SU-DHL-6 (cell line): ENCODE measurements at regions not wholly inside any gene's neighbourhood (a gene's known extent, or its start where the extent isn't known, plus 50 kb on each side); places are given as distances from the start of the nearest gene placed in this dataset.

ENCODE experiments used
- H2AFZ ChIP-seq: fragments of 200-600 bp; sonication (generic); 2 replicates; pipeline ENCODE4 v1.6.1; 2014; ENCODE audit warnings: low read depth, mild to moderate bottlenecking, moderate library complexity, mixed read lengths, antibody characterized with exemption, low read length; ENCODE audit not compliant: severe bottlenecking
- H3F3A ChIP-seq: fragments of 200-600 bp; shearing (Covaris generic); 2 replicates; pipeline ENCODE4 v1.6.0; 2016; ENCODE audit warnings: antibody characterized with exemption, mild to moderate bottlenecking; ENCODE audit not compliant: insufficient read depth
- H3K27ac ChIP-seq: fragments of 200-600 bp; sonication (generic); 2 replicates; pipeline ENCODE4 v1.5.1; 2016; ENCODE audit warnings: low read depth, mild to moderate bottlenecking, low read length, moderate library complexity, mixed read lengths
- H3K27me3 ChIP-seq: fragments of 200-600 bp; sonication (generic), shearing (Covaris generic); 2 replicates; pipeline ENCODE4 v1.6.0; 2014; ENCODE audit warnings: mild to moderate bottlenecking, low read length
- H3K36me3 ChIP-seq: fragments of 200-600 bp; sonication (generic); 2 replicates; pipeline ENCODE4 v1.6.1; 2014; ENCODE audit warnings: mild to moderate bottlenecking, low read length, mixed read lengths
- H3K4me2 ChIP-seq: fragments of 300-600, 200-600 bp; shearing (Covaris generic), sonication (generic); 2 replicates; pipeline ENCODE4 v1.6.0; 2014; ENCODE audit warnings: low read length, low read depth, mild to moderate bottlenecking; ENCODE audit not compliant: poor library complexity, severe bottlenecking
- H3K4me3 ChIP-seq: fragments of 200-600 bp; sonication (generic); 2 replicates; pipeline ENCODE4 v1.5.1; 2014; ENCODE audit warnings: antibody characterized with exemption, low read length, mild to moderate bottlenecking, mixed read lengths; ENCODE audit not compliant: insufficient read depth, poor library complexity, severe bottlenecking
- H3K79me2 ChIP-seq: fragments of 200-600 bp; sonication (generic); 2 replicates; pipeline ENCODE4 v1.6.1; 2014; ENCODE audit warnings: mild to moderate bottlenecking, low read length, moderate library complexity; ENCODE audit not compliant: insufficient read depth
- H3K9ac ChIP-seq: fragments of 200-600 bp; sonication (generic); 2 replicates; pipeline ENCODE4 v1.7.0; 2014; ENCODE audit warnings: mild to moderate bottlenecking, low read length
- H3K9me2 ChIP-seq: fragments of 200-600 bp; sonication (generic); replicated peaks from 2 replicates; pipeline ENCODE4 v1.6.1; 2014; ENCODE audit warnings: low read length; ENCODE audit not compliant: insufficient read depth
- H3K9me3 ChIP-seq: fragments of 200-600 bp; sonication (generic); 2 replicates; pipeline ENCODE4 v1.6.1; 2014; ENCODE audit warnings: low read length, mixed read lengths; ENCODE audit not compliant: insufficient read depth
- H4K20me1 ChIP-seq: fragments of 200-600 bp; sonication (generic); 2 replicates; pipeline ENCODE4 v1.6.1; 2014; ENCODE audit warnings: low read depth, mild to moderate bottlenecking, antibody characterized with exemption, low read length, moderate library complexity, mixed read lengths
- CTCF ChIP-seq: fragments of 200-600 bp; sonication (generic); IDR thresholded peaks from one replicate; pipeline ENCODE4 v1.5.1; 2017; ENCODE audit warnings: antibody characterized with exemption, mild to moderate bottlenecking, low read length, moderate library complexity; ENCODE audit not compliant: insufficient read depth, poor library complexity, severe bottlenecking
- EZH2phosphoT487 ChIP-seq: fragments of 200-600 bp; sonication (generic), shearing (Covaris generic); conservative IDR thresholded peaks from 2 replicates; pipeline ENCODE4 v1.6.1; 2018; ENCODE audit warnings: mild to moderate bottlenecking, antibody characterized with exemption, low read length, moderate library complexity, mixed read lengths

- Histone ChIP-seq H3K27me3 (no peaks in the 10 kb centered on the region), H3K9ac (no peak overlapping the region), H3K79me2 (no peaks in the 10 kb centered on the region), H4K20me1 (no peaks in the 10 kb centered on the region), H2AFZ (no peak overlapping the region), H3K36me3 (no peaks in the 10 kb centered on the region), H3K27ac (no peak overlapping the region), H3K4me3 (no peak overlapping the region), H3K9me3 (no peaks in the 10 kb centered on the region), H3F3A (no peaks in the 10 kb centered on the region), H3K9me2 (no peaks in the 10 kb centered on the region), H3K4me2 (no peak overlapping the region)
- TF ChIP-seq EZH2phosphoT487 (no peak), CTCF (no peak)
These were observed 453.0 kb upstream of the DPH6 start for GRCh38 chr15:35998663-35999602.

- H3K79me2 ChIP-seq, result no peaks in the 10 kb centered on the region
- no peak overlapping the region for H3K4me3 ChIP-seq
- no peaks in the 10 kb centered on the region for H4K20me1 ChIP-seq
- no peaks in the 10 kb centered on the region for H3K27me3 ChIP-seq
- no peaks in the 10 kb centered on the region for H3F3A ChIP-seq
- no peak overlapping the region for H3K4me2 ChIP-seq
- H3K9me3 ChIP-seq, result no peaks in the 10 kb centered on the region
- H3K9me2 ChIP-seq, result no peaks in the 10 kb centered on the region
- H3K27ac ChIP-seq, result no peak overlapping the region
- no peaks in the 10 kb centered on the region for H3K36me3 ChIP-seq
- no peak for TF ChIP-seq EZH2phosphoT487
- no peak for TF ChIP-seq CTCF
- no peak overlapping the region for H2AFZ ChIP-seq
- no peak overlapping the region for H3K9ac ChIP-seq
These were observed 459.0 kb upstream of the DPH6 start for GRCh38 chr15:36004891-36005490.

GRCh38 chr15:36005542-36005941 is 459.6 kb upstream of the DPH6 start:
- Histone ChIP-seq H3K36me3 (no peaks in the 10 kb centered on the region), H3K27me3 (no peaks in the 10 kb centered on the region), H3K4me3 (no peak overlapping the region), H4K20me1 (no peaks in the 10 kb centered on the region), H3K4me2 (no peak overlapping the region), H3F3A (no peaks in the 10 kb centered on the region), H2AFZ (no peak overlapping the region), H3K79me2 (no peaks in the 10 kb centered on the region), H3K9me3 (no peaks in the 10 kb centered on the region), H3K27ac (no peak overlapping the region), H3K9me2 (no peaks in the 10 kb centered on the region), H3K9ac (no peak overlapping the region)
- TF ChIP-seq CTCF (no peak), EZH2phosphoT487 (no peak)
